Hypothalamus (tissue), 51 donors: ENCODE measurements at regions not wholly inside any gene's neighbourhood (a gene's known extent, or its start where the extent isn't known, plus 50 kb on each side); places are given as distances from the start of the nearest gene placed in this dataset.
"Not testable (repeated sequence)": the region's sequence is repeated elsewhere in the genome, so short reads cannot be mapped to it uniquely, and the experiment has no call there.

ENCODE experiments used
- DNase-seq, 51 donors: peaks; one replicate each; lab custom pipeline; 2025; lab: John Stamatoyannopoulos, UW

- DNase-seq: no peak
Measured at GRCh38 chr1:218895064-218895587, 278.6 kb upstream of the LYPLAL1 start.

GRCh38 chr1:218896202-218896601 lies 277.5 kb upstream of the LYPLAL1 start:
- DNase-seq: no peak

GRCh38 chr1:218898921-218899320 lies 274.8 kb upstream of the LYPLAL1 start:
- DNase-seq: no peak

- no peak for DNase-seq
Measured at GRCh38 chr1:218900615-218901014, 273.1 kb upstream of the LYPLAL1 start.

- no peak for DNase-seq
Measured at GRCh38 chr1:218904416-218904815, 269.3 kb upstream of the LYPLAL1 start.

- DNase-seq: no peak
Measured at GRCh38 chr1:218916720-218917119, 257.0 kb upstream of the LYPLAL1 start.

GRCh38 chr1:218917656-218918055 lies 256.0 kb upstream of the LYPLAL1 start:
- DNase-seq: no peak

- no peak for DNase-seq
Measured at GRCh38 chr1:218925777-218926176, 247.9 kb upstream of the LYPLAL1 start.

DNA sequence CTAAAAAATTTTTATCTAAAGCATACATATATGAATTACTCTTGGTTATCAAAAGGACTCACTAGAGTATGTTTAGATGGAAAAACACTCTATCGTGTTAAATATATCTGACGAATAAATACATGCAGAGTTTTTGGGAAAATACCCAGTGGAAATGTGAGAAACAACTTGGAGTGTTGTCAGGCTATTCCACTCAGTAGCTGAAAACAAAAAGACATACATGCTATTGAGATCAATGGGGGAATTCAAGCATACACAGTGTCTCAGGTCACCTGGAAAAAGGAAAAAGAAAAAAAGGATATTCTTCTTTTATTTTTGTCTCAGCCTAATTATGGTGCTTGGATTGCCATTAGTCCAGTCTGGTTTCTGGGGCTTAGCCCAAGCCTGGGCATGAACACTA lies 247.0 kb upstream of the LYPLAL1 start:
- no peak for DNase-seq

DNA sequence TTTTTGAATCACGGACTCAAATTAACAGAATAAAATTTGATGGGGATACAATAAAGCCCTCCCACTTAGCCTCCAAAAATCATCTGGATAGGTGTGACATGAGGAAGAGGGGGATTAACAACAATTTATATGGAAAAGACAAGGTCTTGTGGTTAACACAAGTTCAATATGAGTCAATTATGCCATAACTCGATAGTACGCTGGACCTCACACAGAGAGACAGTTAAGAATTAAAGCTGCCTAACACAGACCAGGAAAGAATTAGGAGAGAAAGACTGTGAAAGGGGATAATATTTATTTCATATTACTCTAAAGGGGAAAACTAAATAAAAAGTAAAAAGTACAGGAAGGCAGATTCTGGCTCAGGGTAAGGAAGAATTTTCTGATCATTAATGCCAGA lies 243.7 kb upstream of the LYPLAL1 start:
- DNase-seq: no peak

DNA sequence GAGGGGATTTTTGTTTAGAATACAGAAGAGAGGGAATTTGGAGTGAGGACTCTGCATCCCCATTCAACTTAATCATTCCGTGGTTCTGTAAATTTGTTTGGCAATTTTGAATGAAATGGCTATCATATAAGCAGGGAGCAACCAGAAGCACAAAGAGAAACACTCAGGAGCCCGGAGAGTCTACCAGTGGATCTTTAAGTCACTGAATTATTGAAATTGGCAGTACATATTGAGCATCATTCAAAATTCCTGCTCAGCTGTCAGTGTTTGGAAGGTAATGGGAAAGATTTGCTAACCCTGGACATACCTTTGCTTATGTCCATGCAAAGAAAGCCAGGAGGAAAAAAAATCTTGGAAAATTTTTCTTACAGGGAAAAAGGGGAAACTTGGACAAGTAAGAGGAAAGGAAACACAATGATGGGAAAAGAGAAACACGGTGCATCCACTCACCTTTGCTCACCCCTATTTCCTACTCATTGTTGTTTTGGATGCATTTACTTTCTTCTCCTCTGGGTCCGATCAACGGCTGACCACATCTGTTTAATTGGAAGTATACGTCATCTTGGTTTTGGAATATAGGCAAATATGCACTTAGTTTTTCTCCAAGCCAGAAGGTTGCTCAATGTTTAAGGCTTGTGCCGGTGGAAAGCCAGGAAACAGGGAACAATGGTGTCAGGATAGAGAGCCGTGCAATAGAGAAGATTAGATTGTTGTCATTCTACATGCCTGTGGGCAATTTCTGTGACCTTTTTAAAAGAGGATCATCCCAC lies 243.0 kb upstream of the LYPLAL1 start:
- no peak for DNase-seq

DNA sequence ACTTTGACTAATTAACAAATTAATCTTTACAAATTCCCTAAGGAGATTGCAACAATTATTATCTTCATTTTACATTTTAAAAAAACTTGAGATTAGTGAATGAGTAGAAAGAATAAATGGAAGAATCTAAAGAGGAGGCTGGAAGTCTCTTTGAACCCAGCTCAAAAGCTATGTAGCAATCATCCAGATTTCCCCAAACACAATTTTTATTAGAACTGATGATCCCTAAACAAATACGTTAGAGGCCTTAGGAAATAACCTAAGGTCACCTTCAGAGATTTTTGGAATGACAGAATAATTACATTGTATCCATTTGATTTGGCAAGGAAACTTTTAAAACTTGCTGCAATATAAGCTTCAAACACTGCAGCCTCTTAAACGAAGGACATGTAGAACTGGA lies 242.4 kb upstream of the LYPLAL1 start:
- no peak for DNase-seq

DNA sequence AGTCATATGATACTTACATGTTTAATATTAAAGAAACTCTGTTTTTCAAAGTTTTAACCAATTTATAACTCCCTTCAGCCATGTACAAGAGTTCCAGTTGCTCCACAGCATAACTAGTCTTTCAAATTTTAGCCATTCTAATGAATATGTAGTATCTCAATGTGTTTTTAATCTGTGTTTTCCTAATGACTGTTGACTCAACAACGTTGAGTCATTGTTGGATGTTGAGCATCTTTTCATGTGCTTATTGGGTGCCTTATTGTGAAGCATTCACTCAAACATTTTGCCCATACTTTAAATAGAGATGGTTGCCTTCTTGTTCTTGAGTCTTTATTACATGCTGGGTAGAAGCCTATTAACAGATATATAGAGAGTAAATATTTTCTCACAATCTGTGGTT lies 240.2 kb upstream of the LYPLAL1 start:
- DNase-seq: no peak

DNA sequence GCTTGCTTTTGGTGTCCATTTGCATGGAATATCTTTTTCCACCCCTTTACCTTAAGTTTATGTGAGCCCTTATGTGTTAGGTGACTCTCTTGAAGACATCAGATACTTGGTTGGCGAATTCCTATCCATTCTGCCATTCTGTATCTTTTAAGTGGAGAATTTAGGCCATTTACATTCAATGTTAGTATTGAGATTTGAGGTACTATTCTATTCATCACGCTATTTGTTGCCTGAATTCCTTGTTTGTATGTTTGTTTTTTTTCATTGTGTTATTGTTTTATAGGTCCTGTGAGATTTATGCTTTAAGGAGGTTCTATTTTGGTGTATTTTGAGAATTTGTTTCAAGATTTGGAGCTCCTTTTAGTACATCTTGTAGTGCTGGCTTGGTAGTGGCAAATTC lies 238.3 kb upstream of the LYPLAL1 start:
- DNase-seq: not testable (repeated sequence)

GRCh38 chr1:218938259-218938658 lies 235.4 kb upstream of the LYPLAL1 start:
- no peak for DNase-seq

GRCh38 chr1:218939095-218939494 lies 234.6 kb upstream of the LYPLAL1 start:
- no peak for DNase-seq

- DNase-seq: no peak
Measured at GRCh38 chr1:218942431-218942830, 231.2 kb upstream of the LYPLAL1 start.

GRCh38 chr1:218943371-218943770 lies 230.3 kb upstream of the LYPLAL1 start:
- no peak for DNase-seq

DNA sequence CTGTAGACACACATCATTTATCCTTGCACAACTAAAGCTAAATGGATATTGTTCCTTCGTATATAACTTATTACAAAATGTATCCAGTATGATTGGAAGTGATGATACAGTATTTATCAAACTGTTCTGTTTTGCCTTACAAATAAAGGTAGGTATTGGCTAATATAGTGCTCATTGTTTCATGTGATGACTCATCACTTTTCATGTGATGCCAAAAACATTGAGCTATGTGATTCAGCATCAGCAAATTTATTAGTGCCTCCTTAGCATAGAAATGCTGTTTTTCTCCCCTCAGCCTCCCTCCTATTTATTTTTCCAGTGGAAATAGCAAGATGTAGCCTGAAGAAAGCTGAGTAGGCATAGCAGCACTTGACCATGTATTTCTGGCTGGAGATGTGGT lies 228.6 kb upstream of the LYPLAL1 start:
- DNase-seq: no peak

DNA sequence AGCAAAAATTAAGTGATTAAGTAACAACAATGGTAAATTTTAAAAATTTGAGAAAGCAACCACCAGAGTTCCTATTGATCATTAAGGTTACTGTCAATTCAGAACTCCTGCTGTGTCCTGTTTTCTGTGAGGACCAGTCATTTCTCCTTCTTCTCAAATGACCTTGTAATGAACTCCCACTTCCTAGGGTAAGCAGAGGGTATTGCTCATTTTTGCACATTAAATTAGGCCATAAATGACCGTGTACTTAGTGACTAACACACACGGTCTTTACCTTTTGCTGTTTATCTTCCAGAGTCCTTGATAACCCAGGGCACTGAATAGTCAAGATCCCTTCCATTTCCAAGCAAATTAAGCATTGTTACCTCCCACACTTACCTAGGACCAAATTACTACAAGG lies 227.5 kb upstream of the LYPLAL1 start:
- no peak for DNase-seq

- no peak for DNase-seq
Measured at GRCh38 chr1:218948446-218948845, 225.2 kb upstream of the LYPLAL1 start.

GRCh38 chr1:218953386-218953785 lies 220.3 kb upstream of the LYPLAL1 start:
- no peak for DNase-seq

DNA sequence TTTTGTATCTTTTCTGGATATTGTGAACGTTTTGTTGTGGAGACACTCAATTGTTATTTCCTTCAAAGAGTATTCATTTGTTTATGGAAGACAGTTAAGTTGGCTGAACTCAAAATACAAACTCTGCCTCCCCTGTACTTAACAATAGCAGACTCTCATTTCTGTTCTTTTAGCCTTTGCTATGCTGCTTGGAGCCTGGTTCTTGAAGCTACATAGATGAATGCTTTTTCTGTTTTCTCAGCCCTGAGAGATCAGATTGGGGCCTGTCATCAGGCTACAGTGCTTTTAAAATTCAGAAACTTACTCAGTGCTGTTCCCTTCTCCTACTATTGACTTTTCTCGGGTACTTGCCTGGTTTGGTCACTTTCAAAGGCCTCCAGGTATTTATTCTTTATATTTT lies 215.7 kb upstream of the LYPLAL1 start:
- DNase-seq: peak in 1 of 51 donors; percentile 0
